Right renal cortex interstitium (tissue), 3 donors: ENCODE measurements at regions not wholly inside any gene's neighbourhood (a gene's known extent, or its start where the extent isn't known, plus 50 kb on each side); places are given as distances from the start of the nearest gene placed in this dataset.

ENCODE experiments used
- DNase-seq, 3 donors: peaks; one replicate each; pipeline ENCODE4 v3.0.0-alpha.2; 2013; ENCODE audit warnings: low read depth in 3 of 3, low spot score in 2 of 3

DNA sequence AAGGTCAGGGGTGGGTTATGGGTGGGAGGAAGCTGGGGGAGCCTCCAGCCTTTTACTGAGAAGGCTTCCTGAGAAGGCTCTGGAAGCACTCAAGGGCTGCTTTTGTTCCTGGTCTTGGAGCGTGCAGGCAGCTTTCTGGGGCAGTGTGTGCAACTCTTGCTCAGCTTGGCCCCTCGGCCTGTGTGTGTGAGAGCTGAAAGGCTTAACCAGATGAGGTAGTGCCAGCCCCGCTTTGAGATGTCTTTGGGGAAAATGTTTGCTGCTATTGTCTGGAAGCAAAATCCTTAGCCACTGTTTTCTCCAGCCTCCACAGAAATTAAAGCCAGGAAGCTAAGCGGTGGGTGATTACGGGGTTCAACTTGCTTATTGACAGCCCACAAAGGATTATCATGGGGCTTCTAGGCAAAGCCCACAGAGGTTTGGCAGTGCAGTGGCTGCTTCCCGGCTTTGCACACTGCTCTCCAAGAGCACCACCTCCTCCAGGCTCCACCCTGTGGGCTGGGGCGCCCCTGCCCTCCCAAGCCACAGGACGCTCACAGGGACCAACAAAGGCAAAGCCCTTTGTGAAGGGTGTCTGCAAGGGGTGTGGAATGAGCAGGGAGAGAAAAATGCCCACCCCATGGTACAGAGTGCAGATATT lies 121.7 kb upstream of the TLE3 start:
- no peak for DNase-seq

DNA sequence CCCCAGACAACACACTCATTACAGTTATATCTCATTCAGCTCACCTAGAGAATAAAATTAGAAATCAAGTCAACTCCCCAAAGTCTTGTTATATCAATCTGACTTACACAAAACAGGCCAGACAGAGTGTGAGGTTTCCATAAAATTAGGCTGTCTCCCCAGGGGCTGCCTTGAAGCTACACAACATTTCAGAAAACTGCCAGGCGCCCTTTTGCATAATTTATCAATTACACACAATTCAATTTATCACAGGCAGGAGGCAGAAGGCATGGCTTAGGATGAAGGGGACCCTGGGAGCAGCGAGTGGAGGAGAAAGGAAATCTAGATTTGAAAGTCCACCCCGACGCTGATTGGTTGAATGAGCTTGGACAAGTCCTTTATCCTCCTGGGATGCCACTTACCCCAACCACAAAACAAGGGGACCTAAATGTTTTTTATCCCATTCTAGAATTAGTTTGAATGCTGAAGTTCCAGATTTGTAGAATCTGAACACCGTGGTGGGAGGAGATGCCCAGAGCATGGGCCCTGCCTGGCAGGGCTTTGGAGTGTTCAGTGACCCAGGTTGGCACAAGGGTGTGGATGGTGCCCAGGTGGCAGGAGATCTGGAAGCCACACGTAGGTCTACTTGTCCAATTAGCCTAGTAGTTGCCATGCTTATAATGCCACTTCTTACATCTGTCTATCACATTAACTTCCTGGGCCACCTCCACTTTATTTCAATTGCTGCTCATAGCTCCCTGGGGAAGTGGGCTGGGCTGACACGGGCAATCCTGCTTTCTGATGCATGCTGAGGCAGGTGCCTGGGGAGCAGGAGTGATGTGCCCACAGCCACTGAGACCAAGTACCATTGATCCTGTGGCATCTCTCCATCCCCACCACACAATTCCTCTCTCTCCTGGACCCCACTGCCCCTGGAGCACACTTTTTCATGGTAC lies 119.8 kb upstream of the TLE3 start:
- DNase-seq, result no peak

DNA sequence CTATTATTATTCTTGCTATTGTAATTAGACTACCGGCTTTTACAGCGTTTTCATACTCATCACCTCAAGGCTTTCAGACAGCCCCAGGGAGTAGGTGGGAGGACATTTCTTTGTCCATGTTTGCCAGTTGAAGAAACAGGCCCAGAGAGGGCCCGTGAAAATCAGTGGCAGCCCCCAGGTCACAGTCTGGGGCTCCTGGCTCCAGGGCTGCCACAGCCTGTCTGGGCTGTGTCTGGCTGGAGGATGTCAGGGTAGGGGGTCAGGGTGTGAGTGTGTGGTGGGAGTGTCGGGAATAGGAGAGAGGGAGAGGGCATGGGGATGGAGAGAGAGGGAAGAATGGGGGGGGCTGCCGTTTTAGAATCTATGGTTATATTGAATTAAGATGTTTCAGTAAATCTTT lies 118.2 kb upstream of the TLE3 start:
- no peak for DNase-seq

DNA sequence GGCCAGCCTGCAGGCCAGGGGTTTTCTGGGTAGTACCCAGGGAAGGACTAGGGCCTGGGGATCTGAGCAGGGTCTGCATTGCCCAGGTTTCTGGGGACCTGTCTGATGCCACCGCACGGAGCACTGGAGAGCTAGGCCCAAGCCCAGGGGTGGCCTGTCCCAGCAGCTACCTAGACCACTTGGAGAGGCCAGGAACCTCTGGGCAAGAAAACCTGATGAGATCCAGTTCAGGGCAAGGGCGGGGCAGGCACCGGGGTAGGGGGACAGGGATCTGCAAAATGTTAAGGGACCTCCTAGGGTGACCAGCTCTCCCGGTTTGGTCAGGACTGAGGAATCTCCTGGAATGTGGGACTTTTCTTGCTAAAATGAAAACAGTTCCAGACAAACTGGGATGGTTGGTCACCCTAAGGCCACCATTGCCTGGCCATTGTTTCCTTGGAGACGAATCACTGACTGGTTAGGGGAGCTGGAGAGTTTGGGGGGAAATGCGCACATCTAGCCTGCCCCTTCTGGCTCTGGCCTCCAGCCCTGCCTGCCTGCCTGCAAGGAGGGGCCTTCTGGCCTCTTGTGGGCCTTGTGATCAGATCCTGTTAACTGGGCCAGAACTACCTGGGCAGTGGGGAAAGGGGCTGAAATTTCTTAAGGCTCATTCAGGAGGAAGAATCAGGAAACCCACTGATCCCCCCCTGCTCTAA lies 117.4 kb upstream of the TLE3 start:
- DNase-seq, result no peak

DNA sequence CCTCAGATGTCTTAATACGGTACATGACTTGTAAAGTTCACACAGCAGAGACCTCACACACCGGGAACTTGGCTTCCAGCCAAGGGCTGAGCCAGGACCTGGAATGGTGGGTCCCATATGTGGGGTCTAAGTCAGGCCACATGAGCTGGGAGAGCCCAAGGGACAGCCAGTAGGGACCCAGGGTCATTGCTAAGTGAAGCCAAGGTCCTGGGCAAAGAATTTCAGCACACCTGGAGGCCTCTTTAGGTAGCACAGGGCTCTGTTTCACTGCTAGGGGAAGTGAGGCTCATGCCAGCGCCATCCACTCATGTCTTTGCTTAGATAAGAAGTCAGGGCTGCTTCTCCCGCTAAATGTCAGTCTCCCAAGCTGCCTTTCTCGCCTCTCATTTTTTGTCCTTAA lies 116.6 kb upstream of the TLE3 start:
- DNase-seq, result no peak

DNA sequence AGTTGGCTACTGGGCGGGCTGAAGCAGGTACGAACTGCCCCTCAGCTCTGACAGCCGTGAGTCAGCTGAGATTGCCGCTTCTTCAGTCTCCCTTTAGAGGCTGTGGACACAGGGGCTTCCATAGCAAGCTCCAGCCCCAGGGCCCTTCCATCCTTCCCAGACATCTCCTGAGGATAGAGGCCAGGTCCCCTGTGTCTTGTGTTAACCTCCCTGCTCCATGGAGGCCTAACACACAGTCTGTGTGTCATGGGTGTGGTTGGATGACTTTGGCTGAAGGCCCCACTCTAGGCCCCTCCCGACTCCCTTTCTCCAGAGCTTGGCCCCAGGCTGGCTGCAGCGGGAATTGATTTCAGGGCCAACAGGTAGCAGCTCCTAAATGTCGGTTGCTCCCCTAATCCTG lies 116.1 kb upstream of the TLE3 start:
- DNase-seq, result no peak

DNA sequence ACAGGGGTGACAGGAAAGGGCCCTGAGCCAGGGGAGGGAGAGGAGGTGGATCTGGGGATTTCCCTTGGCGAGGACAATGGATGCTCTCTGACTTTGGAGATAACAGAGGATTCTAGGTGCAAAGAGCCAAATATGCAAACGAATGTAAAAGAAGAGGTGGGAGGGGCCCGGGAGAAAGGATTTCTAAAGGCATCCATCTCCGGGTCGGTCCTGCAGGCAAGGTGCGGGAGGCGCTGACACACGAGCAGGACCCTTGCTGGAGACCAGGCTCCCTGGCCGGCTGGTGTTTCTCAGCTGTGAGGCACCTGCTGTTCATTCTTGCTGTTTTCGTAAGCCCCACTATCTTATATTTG lies 115.2 kb upstream of the TLE3 start:
- DNase-seq, result no peak

DNA sequence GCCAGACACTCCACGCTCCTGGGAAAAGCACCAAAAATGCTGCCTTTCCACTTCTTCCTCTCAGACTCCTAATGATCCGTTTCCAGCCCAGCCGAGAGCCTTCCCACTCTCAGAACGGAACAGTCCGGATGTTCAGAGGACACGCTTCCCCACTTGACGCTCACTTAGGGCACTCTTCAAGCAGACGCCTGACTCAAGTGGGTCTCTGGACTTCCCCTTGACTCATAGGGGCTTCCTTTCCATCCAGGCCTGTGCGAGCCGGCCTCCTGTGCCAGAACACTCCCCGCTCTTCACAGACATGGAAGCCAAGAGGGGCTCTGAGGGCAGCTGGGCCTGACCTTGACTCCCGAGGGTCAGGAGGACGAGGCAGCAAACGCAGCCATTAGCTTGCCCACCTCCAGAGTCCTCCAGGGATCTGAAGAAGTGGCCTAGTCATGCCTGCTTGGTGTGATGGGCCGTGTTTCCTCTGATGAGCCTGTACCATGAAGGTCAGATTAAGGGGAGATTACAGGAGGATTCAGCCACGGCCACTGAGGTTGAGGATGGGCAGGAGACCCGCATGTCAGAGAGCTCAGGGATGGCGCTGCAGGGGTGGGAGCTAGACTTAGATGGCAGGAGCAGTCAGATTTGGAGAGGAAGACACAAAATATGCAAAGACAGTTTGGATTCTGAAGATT lies 114.7 kb upstream of the TLE3 start:
- DNase-seq, result no peak

DNA sequence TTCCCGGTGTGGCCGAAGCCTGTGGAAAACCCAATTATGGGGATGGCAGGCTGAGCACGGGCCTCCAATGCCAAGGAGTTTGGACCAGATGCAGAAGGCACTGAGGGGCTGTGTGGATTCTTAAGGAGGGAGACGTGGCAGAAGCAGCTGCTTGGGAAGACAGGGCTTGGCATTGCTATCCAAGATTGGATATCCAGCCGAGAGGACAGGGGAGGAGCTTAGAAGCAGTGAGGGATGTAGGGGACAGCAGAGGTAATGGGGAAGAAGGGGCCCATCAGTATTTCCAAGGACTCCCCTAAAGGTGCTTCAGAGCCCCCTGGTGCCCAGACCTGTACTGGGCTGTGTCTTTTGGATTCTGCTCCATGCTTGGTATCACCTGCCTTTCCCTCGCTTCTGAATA lies 112.8 kb upstream of the TLE3 start:
- no peak for DNase-seq

DNA sequence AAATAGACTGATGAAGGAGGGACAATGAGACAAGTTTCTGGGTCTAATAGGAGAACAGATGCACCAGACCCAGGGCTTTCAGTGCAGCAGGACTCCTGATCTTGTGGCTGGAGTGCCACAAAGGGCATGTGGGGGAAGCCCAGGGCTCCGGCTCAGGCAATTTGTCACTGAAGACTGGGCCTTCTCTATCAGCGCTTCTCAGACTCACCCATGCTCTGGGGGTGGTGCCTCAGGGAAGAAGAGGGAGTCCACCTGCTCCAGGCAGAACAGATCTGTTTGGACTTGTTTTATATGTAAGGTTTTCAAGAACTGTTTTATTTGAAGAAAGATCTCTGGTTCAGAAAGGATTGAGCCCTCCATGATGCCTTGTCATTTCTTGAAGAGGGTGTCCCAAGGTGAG lies 112.4 kb upstream of the TLE3 start:
- no peak for DNase-seq

DNA sequence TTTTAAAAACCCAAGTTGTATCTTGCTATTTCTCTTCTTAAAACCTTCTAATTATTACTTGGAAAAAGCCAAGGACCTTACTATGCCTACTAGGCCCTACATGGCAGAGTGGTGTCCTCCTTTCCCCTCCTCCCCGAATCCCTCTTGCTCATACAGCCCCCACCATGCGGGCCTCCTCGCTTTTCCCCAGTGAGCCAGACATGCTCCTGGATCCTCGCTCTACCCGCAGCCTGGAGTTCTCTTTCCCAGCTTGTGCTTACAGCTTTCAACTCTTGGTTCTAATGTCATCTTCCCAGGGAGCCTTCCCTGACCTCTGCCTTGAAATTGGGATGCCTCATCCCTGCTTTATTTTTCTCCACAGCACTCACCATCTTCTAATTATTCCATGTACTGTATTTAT lies 111.8 kb upstream of the TLE3 start:
- DNase-seq, result no peak

DNA sequence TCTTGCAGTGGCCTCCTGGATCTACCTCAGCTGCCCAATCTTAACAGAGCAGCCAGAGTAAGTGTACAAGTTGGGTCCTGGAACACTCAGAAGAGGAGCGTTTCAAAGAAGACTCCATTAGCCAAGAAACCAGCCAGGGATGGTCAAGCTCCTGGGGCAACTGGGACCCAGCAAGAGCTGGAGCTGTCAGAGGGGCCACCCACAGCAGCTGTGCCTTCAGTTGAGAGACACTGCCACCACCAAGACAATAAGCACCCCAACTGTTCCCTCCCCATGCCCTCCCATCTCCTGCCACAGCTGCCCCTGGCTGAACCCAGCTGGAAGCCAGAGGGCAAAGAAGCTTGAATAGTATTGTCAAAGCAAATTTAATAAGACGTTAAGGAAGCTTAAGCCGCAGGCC lies 110.6 kb upstream of the TLE3 start:
- DNase-seq, result no peak

DNA sequence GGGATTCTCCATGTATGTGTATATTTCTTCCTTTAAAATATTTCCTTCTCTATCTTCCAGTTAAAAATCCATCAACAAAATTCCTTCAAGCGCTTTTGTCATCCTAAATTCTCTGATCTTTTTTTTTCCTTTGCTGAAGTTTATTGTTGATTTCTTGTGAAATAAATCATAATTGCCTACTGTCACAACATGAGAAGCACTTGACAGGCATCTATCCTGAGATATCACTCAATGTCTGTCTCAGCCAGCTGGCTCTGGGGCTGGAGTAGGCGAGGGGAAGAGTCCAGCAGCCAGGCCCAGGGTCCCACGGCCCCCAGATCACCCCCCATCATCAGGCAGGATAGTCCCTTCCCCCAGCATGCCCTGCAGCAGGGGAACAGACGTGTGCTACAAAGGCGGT lies 109.0 kb upstream of the TLE3 start:
- DNase-seq, result no peak

DNA sequence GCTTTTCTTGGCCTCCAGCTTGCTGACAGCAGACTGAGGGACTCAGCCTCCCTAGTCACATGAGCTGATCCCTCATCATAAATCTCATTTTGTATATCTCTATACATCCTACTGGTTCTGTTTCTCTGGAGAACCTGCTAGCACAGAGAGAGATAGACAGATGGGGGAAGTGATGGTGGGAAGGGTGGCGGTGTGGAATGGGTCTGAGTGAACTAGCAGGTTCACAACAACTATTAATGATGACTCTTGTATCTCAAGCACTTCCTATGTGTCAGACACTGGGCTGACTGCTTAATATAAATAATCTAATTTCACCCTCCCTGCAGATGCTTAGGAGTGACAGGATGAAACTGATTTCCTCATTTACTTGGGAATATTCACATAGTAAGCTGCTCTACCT lies 106.9 kb upstream of the TLE3 start:
- no peak for DNase-seq

DNA sequence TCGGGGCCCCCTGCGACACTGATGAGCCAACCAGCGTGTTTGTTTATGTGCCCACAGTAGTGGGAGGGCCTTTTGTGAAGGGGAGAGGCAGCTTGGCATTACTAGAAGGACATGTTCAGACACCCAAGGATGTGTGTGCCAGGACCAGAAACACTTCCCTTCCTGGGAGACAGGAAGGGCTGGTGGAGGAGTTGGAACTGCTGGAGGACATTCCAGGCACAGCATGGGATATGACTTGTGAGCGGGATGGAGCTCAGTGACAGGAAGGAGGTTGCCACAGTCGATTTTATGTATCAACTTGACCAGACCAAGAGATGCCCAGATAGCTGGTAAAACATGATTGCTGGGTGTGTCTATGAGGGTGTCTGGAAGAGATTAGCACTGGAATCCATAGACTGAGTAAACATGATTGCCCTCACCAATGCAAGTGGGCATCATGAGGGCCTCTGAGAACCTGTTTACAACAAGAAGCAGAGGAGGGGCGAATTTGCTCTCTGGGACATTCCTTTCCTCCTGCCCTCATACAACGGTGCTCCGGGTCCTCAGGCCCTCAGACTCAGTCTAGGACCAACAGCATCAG lies 106.4 kb upstream of the TLE3 start:
- DNase-seq, result no peak

DNA sequence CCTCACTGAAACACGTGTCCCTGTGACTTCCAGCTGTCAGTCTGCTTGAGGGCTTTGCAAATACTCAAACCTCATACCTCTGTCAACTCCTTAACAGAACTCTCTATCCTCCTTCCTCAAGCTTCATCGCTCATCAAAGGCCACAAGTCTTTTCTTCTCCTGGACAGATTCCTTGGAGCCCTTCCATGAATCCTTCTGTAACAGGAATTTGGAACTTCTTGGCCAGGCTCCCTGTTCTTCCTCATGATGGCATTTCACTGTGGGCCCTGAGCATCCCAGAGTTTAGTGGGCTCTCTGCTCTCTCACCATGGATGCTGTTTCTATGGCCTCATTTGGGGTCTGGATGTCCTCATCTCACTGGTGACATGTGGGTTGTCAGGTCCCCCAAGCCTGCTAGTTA lies 105.0 kb upstream of the TLE3 start:
- no peak for DNase-seq

DNA sequence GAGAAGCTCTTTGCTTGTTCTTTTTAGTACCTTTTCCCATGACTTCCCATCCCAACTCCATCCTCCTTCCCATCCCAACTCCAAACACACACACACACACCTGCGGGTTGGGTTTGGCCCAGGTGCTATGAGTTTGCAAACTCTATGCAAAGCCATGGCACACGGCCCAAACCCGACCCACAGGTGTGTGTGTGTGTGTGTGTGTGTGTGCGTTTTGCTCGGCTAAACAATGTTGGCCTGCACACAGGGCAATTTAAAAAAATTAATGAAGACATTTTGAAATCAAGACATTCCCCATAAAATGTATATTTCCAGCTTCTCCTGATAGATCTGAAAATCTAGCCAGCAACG lies 103.7 kb upstream of the TLE3 start:
- DNase-seq, result no peak

DNA sequence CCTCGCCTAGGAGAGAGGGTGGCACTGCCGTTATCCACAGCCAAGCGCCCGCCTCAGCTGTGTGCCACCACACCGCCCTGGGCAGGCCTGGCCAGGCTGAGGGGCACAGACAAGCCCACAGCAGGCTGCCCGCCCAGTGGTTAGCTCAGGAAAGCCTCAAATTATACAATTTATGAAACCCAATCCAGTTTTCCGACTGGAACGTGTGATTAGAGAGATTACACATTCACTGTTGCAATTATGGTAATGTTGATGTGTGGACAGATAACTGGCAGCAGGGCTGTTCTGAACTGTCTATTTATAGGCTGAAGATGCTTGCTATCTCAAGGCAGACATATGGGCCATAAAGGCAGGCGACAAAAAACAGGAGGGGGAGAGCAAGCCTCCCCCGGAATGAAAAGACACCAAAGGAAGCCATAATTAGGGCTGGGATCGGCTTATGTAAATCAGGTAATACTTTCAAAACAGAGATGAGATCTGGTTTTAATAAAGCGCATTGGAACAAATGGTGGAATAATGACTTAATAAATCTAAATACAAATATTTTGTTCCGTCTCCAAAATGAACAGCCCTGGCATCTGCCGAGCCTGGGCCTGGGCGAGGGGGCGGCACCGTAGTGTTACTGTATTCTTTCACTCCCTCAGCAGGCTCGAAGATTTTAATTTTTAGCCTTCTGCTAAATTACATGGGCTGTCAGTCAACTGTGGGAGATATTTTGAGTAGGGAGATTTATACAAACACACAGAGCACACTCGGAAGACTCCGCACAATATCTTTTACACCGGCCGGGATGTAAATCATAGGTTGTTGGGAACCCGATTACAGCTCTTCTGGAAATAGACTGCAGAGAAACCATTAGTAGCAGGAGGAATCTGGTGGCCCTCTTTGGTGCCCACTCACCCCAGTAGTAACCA lies 103.1 kb upstream of the TLE3 start:
- DNase-seq, result no peak

DNA sequence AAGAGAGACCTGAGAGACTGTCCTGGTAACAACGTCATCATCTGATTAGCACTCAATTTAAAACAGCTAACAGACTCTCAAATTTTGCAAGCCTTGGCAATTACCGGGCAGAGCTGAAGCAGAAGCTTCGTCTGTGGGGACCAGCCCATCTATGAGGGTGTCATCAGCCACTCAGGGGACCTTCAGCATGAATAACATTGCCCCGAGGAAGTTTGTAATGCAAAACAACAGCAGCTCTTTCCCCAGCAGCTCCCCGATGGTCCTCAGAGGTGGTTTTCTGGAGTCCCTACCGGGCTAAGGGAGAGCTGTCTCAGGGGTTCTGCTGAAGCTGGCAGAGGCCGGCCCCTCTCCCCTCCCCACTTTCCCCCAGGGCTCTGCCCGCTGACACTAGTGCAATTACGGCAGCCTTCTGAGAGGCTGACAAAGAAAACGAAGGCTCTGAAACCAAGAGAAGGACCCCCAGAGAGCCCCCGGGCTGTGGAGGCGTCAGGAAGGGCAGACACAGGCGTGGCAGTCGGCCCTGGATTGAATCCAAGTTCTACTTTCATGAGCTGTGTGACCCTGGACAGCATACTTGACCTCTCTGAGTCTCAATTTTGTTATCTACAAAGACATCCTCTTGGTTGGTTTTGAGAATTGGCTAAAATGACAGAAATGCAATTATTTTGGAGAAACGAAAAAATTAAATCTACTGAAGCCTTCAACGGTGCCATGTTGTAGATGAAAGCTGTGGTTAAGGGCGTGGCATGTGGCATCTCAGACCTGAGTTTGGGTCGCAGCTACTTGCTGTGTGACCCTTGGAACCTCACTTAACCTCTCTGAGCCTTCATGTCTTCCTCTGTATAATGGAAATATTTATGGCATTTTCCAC lies 102.1 kb upstream of the TLE3 start:
- DNase-seq, result no peak
